Medulla oblongata (tissue), 1 donor: ENCODE measurements at regions not wholly inside any gene's neighbourhood (a gene's known extent, or its start where the extent isn't known, plus 50 kb on each side); places are given as distances from the start of the nearest gene placed in this dataset.
"Not testable (repeated sequence)": the region's sequence is repeated elsewhere in the genome, so short reads cannot be mapped to it uniquely, and the experiment has no call there.

Experiments
- DNase-seq: peaks from one replicate; pipeline ENCODE4 v3.0.0-alpha.2; 2015; ENCODE audit errors: extremely low spot score

GRCh38 chr5:92695123-92696003 lies 885.7 kb downstream of the NR2F1-AS1 start:
- DNase-seq, result no peak

GRCh38 chr5:92694067-92694466 lies 887.0 kb downstream of the NR2F1-AS1 start:
- no peak for DNase-seq

DNA sequence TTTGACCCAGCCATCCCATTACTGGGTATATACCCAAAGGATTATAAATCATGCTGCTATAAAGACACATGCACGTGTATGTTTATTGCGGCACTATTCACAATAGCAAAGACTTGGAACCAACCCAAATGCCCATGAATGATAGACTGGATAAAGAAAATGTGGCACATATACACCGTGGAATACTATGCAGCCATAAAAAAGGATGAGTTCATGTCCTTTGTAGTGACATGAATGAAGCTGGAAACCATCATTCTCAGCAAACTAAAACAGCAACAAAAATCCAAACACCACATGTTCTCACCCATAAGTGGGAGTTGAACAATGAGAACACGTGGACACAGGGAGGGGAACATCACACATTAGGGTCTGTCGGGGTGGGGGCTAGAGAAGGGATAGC lies 889.1 kb downstream of the NR2F1-AS1 start:
- not testable (repeated sequence) for DNase-seq

- DNase-seq, result peak; percentile 67
Observed at GRCh38 chr5:92687821-92688722, 892.9 kb downstream of the NR2F1-AS1 start.

DNA sequence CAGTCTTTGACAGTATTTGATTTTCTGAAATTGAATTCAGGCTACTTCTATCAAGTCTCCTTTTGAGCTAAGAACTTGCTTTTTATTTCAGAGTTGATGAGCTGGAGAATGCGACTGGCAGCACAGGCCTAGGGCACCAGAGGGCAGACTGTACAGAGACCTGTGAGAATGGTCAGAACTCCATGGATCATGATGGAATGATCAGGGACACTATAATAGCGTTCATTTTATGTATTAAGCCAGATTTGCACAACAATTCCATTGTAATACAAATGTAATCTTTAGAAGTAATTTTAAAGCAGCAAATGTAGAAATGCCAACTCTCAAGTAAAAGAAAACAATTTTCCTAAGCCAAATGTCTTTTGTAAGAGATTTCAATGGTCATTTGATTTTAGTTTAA lies 902.4 kb downstream of the NR2F1-AS1 start:
- DNase-seq, result peak; percentile 57

DNA sequence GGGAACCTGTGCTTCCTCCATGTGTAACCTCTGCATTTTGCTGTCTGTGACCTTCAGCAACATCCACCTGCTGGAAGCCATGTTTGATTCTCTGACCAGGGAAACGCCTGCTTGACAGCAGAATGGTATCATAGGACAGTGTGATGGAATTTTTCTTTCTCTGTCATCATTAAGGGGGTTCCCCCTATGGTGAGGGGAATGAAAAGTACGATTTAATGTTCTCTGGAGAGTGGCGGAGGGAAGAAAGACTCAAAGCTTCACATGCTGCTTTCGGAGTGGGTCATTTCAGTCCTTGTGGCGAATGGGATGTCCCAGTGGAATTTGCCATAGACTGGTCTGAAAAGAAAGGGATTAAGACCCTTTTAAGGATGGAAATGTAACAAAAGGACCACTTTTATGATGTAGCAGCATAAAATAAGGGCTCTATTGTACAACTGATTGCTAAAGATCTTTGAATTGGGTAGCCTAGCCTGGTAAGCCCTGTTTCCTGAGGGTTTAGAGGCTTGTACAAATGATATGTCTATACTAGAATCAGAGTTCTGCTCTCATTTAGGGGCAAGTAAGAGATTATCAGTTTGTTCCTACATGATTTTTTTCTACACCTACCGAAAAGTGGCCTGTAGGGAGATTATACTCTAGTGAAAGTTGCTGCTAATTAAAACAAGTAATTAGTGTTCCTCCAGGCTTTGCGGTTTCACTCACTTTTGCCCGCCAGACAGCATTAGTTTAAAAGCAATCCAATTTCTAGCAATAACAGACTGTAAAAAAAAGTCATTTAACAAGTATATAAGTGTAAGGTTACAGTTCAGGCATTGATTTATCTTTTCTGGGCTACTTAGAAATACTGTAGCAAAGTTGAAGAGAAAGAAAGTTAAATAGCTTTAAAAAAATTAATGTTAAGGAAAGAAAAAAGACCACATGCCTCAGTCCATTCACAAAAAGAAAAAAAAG lies 904.5 kb downstream of the NR2F1-AS1 start:
- DNase-seq, result no peak

DNA sequence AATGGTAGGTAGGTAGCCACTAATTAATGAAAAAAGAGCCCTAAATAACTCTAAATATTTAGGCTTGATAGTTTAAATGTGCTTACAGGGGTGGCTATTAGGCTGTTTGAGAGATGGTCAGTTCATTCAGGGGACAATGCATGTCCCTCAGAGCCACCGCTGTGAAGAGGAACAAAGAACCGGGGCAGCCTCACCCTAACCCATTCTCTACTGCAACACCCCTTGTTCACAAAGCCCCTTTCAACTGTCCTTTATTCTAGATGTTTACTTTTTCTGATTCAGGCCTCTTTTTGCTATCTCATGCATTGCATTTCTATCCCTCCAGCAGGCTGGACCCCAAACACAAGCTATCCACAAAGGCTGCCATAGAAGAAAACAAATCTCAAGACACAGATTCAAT lies 906.7 kb downstream of the NR2F1-AS1 start:
- DNase-seq, result no peak

DNA sequence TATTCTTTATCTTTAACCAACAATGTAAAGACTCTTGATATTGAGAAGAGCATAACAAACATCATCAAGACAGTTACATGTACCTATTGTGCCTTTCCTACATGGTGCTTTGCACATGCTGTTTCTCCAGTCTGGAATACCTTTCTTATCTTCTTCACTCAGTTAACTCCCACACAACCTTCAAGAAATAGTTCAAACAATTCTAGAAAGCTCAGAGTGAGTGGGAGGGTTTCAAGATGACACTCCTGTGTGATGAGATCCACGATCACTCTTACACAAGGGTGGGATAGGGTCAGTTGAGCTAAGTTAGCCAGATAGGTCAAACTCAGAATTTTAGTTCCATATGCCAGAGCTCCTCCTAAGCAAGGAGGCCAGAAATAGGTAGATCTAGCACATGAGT lies 915.5 kb downstream of the NR2F1-AS1 start:
- no peak for DNase-seq

DNA sequence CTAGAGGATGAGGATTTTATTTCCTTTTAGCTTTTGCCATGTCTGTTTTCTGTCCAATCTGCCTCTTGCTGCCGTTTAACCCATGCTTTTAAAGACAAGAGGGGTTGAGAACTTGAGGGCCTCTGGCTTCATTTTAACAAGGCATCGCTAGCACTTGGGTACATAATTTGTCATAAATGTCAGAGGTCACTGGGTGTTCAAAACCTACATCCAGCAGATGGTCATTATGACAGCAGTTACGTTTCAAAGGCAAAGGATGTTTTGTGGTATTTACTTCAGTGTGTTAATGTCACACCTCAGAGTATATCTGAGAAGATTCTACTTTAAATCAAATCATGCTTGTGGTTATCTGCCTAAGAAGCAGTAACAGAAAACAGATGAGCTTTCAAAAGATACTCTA lies 918.3 kb downstream of the NR2F1-AS1 start:
- no peak for DNase-seq

DNA sequence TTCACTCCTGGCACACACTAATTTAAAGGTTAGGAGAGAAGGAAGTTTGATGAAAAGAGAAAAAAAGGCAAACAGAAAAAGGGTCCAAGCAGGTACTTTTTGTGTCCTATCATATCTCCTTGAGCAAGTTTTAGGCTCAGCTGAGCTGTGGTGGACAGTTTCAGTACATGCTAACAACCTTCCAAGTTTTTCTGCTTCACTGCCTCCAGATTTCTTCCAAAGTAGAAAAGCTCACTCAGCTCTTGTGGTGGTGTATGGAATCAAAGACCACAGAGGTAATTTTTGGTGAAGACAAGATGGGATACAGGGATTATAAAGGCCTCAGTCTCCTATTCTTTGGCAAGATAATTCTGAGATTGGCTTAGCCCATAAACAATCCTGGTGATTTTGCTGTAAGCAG lies 921.8 kb downstream of the NR2F1-AS1 start:
- no peak for DNase-seq

- not testable (repeated sequence) for DNase-seq
Observed at GRCh38 chr5:92654601-92655000, 926.4 kb downstream of the NR2F1-AS1 start.

GRCh38 chr5:92653730-92654461 lies 927.1 kb downstream of the NR2F1-AS1 start:
- no peak for DNase-seq

- DNase-seq, result no peak
Observed at GRCh38 chr5:92652756-92653155, 928.3 kb downstream of the NR2F1-AS1 start.

DNA sequence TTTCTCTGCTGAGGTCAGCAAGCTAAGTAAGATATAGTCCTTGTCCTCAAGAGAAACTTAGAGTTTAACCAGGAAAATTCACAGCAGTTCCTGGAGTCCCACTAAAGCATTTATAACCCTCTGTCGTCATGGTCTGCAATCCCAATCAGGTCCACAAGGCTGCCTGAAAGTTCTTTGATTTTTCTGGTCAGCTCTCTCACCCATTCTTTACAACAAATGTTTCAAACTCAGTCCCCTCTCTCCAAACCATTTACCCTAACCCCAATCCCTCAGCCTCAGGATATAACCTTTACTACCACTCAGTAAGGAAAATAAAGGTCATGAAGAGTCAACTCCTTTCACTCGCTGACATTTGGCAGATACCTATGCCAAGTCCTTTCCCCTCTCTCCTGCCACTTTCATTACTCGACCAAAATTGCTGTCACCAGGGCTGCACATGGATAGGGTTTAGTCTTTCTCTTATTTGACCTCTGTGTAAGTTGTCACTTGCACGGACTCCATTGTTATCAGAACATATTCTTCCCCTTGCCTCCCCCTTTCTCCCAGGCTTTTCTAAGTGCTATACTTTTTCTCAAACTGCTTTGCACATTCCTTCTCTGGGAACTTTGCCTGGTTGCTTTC lies 936.6 kb downstream of the NR2F1-AS1 start:
- DNase-seq, result no peak

DNA sequence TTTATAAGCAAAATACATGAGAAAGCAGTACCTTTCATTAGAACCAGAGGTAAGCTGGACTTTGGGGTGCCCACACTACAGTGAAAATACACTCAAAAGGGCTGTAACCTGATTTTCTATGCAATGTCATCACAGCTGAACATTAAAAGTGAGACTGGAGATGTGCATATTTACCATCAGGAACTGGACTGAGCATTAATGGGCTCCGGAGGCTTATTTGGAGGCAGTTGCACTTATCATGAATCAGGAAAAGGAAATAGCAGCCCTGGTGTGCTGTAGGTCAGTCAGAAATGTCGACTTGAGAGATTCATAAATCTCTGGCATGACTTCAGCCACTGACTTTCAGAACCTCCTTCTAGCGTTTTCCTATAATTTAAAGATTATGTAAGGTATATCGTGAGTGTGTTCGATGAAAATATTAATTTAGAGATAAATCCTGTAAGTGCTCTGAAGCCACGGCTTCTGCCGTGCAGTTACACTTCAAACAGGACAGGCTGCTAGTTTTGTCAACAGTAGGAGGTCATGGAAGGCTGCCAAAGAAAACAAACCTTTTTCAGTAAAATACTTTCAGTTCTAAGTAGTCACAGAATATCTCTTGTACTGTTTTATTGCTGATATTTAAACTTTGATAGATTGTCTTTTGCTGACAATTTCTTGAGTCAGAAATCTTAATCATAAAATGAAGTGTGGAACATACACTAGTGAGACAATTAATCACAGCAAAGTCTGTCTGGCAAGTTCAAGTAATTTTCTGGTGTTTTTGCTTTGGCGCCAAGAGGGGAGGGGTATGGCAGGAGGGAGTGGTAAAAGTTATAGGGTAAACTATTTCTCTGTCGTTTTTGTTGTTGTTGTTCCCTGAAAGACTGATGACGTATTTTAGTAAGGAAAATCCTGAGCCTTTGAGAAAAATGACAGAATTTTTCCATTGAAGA lies 939.7 kb downstream of the NR2F1-AS1 start:
- DNase-seq, result peak; percentile 35

- no peak for DNase-seq
Observed at GRCh38 chr5:92640340-92640739, 940.7 kb downstream of the NR2F1-AS1 start.

DNA sequence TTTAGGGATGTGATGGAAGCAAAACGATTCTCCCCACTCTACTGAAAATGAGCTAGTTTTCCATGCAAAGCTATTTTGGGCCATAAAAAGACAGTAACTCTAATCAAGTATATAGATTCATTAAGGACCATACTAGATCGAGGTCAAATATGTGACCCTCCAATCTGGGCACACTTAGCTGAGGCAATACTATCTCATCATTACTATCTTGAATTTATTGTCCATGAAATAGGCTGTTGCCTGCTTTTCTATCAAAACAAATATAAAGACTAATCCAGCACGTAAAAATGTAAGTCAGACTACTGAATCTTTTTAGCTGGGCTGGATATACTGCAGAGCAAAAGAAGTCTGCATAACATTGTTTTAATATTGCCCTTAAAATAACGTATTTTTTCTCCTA lies 943.1 kb downstream of the NR2F1-AS1 start:
- no peak for DNase-seq

DNA sequence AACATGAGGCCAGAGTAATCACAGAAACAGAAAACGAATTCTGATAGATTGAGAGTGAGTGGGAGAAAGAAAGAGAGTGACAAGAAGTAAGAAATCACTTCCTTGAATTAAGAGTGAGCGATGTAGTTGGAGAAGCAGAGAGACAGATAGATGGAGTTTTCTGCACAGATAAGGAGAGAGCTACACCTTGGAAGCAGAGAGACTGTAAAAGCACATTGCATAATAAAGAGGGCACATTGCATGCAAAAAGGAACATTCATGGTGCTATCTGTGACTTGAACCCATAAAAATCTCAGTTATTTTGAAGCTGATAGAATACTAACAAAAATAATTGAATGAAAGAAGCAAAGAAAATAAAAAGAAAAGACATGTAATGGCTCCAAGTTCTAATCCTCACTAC lies 943.8 kb downstream of the NR2F1-AS1 start:
- DNase-seq, result no peak

DNA sequence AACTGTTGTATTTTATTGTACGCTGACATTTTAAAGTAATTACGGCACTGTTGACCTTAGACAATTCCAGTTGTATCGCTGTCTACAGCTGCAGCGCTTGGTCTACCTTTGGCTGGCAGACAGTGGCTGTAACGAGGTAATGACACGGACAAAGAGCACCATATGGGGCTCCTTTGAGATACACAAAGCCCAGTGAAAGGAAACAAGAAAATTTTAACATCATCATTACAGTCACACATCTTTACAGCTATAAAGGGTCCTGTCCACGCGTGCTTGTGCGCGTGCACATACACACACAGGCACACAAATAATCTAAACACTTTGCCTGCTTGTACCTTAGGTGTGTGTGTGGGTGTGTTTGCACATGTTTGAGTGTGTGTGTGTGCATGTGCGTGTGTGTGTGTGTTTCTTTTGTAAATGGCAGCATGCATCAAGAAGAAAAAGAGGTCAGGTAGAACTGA lies 946.0 kb downstream of the NR2F1-AS1 start:
- DNase-seq, result no peak
